Thyroid gland (tissue), 4 donors: ENCODE measurements at regions not wholly inside any gene's neighbourhood (a gene's known extent, or its start where the extent isn't known, plus 50 kb on each side); places are given as distances from the start of the nearest gene placed in this dataset.

Source experiments
- POLR2A ChIP-seq, 2 donors: fragments of 450-650 bp; IDR thresholded peaks; one replicate each; pipeline ENCODE4 v1.6.1; 2017; ENCODE audit warnings: antibody characterized with exemption in 2 of 2, mild to moderate bottlenecking in 2 of 2, moderate library complexity in 1 of 2
- TF ChIP-seq, protein P1 (sequence below), 6 experiments: fragments of 200-600 bp in 3 of 6; fragments of 450-650 bp in 3 of 6; sonication (generic) in 3 of 6; IDR thresholded peaks; one replicate each; pipeline ENCODE4 v1.5.1; 2016 to 2019; ENCODE audit warnings: antibody characterized with exemption in 6 of 6, mild to moderate bottlenecking in 2 of 6, inconsistent platforms in 1 of 6, moderate library complexity in 1 of 6

DNA sequence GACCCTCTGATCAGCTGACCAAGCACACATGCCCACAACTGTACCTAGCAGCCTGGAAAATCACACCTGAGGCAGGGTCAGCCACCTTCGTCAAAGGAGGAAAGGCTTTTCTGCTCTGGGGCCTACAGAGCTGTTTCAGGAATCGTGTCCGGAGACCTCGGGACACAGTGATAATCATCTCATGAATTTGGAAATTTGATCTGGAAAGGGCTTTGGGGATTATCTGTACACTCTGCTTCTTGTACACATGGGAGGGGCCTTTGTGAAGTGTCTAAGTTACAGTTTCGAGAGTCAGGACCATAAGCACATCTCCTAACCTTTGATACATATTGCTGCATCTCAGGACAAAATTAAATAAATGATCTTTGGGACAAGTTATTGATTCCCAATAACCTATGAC, 1421.2 kb upstream of the TENM4 start:
- TF ChIP-seq, protein P1, sequence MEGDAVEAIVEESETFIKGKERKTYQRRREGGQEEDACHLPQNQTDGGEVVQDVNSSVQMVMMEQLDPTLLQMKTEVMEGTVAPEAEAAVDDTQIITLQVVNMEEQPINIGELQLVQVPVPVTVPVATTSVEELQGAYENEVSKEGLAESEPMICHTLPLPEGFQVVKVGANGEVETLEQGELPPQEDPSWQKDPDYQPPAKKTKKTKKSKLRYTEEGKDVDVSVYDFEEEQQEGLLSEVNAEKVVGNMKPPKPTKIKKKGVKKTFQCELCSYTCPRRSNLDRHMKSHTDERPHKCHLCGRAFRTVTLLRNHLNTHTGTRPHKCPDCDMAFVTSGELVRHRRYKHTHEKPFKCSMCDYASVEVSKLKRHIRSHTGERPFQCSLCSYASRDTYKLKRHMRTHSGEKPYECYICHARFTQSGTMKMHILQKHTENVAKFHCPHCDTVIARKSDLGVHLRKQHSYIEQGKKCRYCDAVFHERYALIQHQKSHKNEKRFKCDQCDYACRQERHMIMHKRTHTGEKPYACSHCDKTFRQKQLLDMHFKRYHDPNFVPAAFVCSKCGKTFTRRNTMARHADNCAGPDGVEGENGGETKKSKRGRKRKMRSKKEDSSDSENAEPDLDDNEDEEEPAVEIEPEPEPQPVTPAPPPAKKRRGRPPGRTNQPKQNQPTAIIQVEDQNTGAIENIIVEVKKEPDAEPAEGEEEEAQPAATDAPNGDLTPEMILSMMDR (IDR thresholded peaks at IDR 0.05) = no peak
- no peak for TF ChIP-seq POLR2A (IDR thresholded peaks at IDR 0.05)
